Endothelial cell (in vitro differentiated cells): ENCODE measurements at regions not wholly inside any gene's neighbourhood (a gene's known extent, or its start where the extent isn't known, plus 50 kb on each side); places are given as distances from the start of the nearest gene placed in this dataset.

Experiments used
- DNase-seq: peaks from one replicate; pipeline ENCODE4 v3.0.0; 2021; ENCODE audit warnings: low spot score
- H3K27ac Mint-ChIP-seq: one replicate; pipeline ENCODE4 v1.8.0; 2021; ENCODE audit warnings: mixed read lengths, inconsistent platforms; ENCODE audit not compliant: unreplicated experiment
- H3K27me3 Mint-ChIP-seq: one replicate; pipeline ENCODE4 v1.8.0; 2021; ENCODE audit warnings: mild to moderate bottlenecking, moderate library complexity, mixed read lengths, inconsistent platforms; ENCODE audit not compliant: unreplicated experiment
- H3K36me3 Mint-ChIP-seq: one replicate; pipeline ENCODE4 v1.8.0; 2021; ENCODE audit warnings: mild to moderate bottlenecking, low read depth, mixed read lengths, inconsistent platforms; ENCODE audit not compliant: unreplicated experiment
- H3K4me1 Mint-ChIP-seq: one replicate; pipeline ENCODE4 v1.8.0; 2021; ENCODE audit warnings: mild to moderate bottlenecking, mixed read lengths, inconsistent platforms; ENCODE audit not compliant: unreplicated experiment
- H3K4me3 Mint-ChIP-seq: one replicate; pipeline ENCODE4 v1.8.0; 2021; ENCODE audit warnings: mild to moderate bottlenecking, mixed read lengths, inconsistent platforms; ENCODE audit not compliant: unreplicated experiment
- H3K9me3 Mint-ChIP-seq: one replicate; pipeline ENCODE4 v1.8.0; 2021; ENCODE audit warnings: mixed read lengths, inconsistent platforms; ENCODE audit not compliant: unreplicated experiment
- CTCF ChIP-seq: fragments of 200-600 bp; sonication (generic); IDR thresholded peaks from one replicate; pipeline ENCODE4 v1.5.0; 2021; ENCODE audit warnings: antibody characterized with exemption; ENCODE audit not compliant: unreplicated experiment

DNA sequence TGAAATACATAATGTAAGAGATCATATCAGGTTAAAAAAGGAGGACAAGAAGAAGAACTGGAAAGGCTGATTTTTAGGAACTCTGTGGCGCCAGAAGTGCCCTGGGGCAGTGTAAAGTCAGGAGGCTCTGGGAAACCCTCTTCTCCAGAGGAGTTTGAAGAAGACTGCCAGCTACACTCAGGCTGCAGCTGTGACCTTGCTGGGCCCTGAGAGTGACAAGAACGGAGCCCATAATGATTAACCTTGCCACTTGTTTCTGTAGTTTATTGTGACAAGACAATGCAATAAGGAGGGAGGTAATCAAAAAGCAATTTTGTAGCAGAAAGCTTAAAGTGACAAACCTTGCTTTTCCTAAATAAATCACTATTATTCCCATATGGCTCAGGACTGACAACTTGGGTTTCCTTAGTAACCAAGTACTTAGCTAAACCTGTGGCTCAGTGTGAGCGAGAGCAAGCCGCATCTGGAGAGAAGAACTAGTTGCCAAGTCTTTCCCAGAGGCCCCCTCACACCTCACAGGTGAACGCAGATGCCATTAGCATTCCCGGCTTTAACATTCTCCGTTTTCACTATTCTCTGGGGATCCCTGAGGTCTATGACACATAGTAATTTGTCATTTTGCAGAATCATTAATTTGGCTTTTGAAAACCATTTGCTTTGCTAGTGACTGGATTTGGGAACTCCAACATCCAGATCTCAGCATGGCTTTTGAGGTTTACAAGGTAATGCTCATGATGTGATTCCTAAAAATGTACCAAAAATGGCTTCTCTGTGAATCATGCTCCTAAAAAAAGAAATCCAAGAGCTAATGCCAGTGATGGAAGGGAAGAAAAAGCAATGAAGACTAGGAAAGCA lies 115.9 kb downstream of the OMA1 start:
- no peak overlapping the region for H3K4me3 Mint-ChIP-seq
- no peaks in the 10 kb centered on the region for H3K36me3 Mint-ChIP-seq
- no peak for TF ChIP-seq CTCF
- H3K27me3 Mint-ChIP-seq, result no peaks in the 10 kb centered on the region
- H3K4me1 Mint-ChIP-seq, result no peaks in the 10 kb centered on the region
- no peaks in the 10 kb centered on the region for H3K9me3 Mint-ChIP-seq
- no peak overlapping the region for H3K27ac Mint-ChIP-seq
- no peak for DNase-seq

DNA sequence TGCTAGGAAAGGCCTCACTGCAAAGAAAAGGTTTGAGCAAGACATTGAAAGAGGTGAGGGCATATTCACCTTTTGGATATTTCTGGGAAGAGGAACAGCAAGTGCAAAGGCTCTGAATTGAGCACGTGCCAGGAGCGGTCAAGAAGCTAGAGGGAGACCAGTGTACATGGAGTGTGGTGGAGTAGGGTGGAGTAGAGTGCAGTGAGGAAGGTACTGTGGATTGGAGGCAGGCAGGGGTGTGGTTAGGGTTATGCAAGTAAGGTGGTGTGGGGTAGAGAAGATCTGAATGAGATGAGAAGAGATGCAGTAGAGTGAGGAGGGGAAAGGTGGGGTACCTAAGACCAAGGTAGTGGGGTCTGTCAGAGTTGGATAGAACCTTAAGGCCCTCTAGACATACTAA lies 119.6 kb downstream of the OMA1 start:
- H3K27ac Mint-ChIP-seq, result no peak overlapping the region
- H3K9me3 Mint-ChIP-seq, result no peaks in the 10 kb centered on the region
- H3K4me1 Mint-ChIP-seq, result peaks cover 2% of the 10 kb centered on the region
- no peak for TF ChIP-seq CTCF
- no peak overlapping the region for H3K4me3 Mint-ChIP-seq
- no peaks in the 10 kb centered on the region for H3K27me3 Mint-ChIP-seq
- no peaks in the 10 kb centered on the region for H3K36me3 Mint-ChIP-seq
- DNase-seq, result no peak

- TF ChIP-seq CTCF, result no peak
- Mint-ChIP-seq H3K27ac (no peak overlapping the region), H3K4me3 (no peak overlapping the region), H3K27me3 (no peaks in the 10 kb centered on the region), H3K9me3 (no peaks in the 10 kb centered on the region), H3K36me3 (no peaks in the 10 kb centered on the region), H3K4me1 (peaks cover 2% of the 10 kb centered on the region)
- DNase-seq, result no peak
Observed at GRCh38 chr1:58422436-58422835, 124.1 kb downstream of the OMA1 start.

DNA sequence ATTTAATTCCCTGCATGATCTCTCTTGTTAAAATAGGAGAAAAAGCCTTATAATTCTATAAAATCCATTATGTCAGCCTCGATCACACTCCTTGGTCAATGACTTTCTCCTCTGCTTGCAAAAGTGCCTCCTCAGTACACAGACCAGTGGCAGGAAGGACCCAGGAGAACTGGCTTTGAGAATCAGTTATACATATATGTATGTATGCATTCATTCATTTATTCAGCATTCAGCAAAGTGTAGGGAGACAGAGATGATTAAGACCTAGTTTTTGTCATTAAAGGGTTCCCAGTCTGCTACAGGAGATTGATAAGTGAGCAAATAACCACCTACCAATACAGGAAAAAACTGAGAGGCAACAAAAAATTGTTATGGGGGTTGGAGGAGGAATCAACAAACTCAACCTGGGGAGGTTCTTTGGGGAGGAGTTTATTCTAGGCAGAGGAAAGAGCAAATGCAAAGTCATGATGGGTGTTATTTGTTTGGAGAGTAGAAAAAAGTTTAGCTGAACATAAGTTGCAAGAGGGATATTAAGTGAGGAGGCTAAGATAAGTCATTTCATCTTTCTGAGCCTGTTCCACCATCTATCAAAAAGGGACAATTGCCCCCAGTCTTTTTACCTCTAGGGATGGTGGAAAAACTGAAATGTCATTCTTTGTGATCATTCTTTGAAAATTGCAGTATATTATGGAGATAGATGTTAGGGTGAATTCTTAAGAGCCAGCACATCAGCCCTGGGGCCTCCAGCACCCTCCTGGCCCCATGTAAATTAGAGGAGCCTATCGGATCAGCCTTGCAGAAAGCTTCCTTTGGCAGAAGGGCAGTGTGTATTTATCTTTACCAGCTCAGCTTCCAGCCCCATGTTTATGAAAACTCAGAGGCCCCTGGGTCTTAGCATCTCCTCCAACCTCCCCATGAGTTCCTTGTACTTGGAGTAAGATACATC lies 128.0 kb downstream of the OMA1 start:
- no peaks in the 10 kb centered on the region for H3K36me3 Mint-ChIP-seq
- no peak overlapping the region for H3K4me3 Mint-ChIP-seq
- H3K27ac Mint-ChIP-seq, result no peak overlapping the region
- no peaks in the 10 kb centered on the region for H3K9me3 Mint-ChIP-seq
- H3K27me3 Mint-ChIP-seq, result no peaks in the 10 kb centered on the region
- DNase-seq, result no peak
- no peaks in the 10 kb centered on the region for H3K4me1 Mint-ChIP-seq
- no peak for TF ChIP-seq CTCF
